Caco-2 (cell line): ENCODE measurements at regions not wholly inside any gene's neighbourhood (a gene's known extent, or its start where the extent isn't known, plus 50 kb on each side); places are given as distances from the start of the nearest gene placed in this dataset.

Experiments
- BruUV-seq: library from RNA; stranded (reverse); fragments of 400-500 nt; replicated peaks from 2 replicates; lab custom pipeline; 2021; lab: Mats Ljungman, UMichigan
- CTCF ChIA-PET: fragments of 300-600 bp; sonication (Branson Sonifier 250); formaldehyde crosslinking; loops from one replicate; lab custom pipeline; 2022; ENCODE audit warnings: antibody characterized with exemption; lab: Charles Lee
- POLR2A ChIA-PET: fragments of 300-600 bp; sonication (Branson Sonifier 250); formaldehyde crosslinking; loops from one replicate; lab custom pipeline; 2022; ENCODE audit warnings: antibody characterized with exemption; lab: Charles Lee
- DNase-seq, 2 experiments: peaks; one replicate each; pipeline versions ENCODE4 v3.0.0 to v3.0.0-alpha.2; 2020 to 2022
- H3K27me3 ChIP-seq: replicated peaks from 2 replicates; pipeline ENCODE4 v1.6.0; 2011; ENCODE audit warnings: low read length; ENCODE audit not compliant: control insufficient read depth, insufficient read depth
- H3K36me3 ChIP-seq: 2 replicates; pipeline ENCODE4 v1.5.1; 2011; ENCODE audit warnings: low read length; ENCODE audit not compliant: control insufficient read depth, insufficient read depth
- H3K4me1 ChIP-seq: fragments of 250-450 bp; sonication (Bioruptor Pico); 2 replicates; pipeline ENCODE4 v1.5.1; 2020; ENCODE audit warnings: mild to moderate bottlenecking
- H3K4me3 ChIP-seq: 2 replicates; pipeline ENCODE4 v1.5.1; 2011; ENCODE audit warnings: low read depth, mild to moderate bottlenecking, control low read depth, low read length
- H3K9me3 ChIP-seq: fragments of 250-450 bp; sonication (Bioruptor Pico); 2 replicates; pipeline ENCODE4 v1.5.1; 2020; ENCODE audit warnings: mild to moderate bottlenecking, moderate library complexity
- H3K27ac Mint-ChIP-seq: one replicate; pipeline ENCODE4 v1.8.0; 2022; ENCODE audit warnings: mixed read lengths; ENCODE audit not compliant: unreplicated experiment
- H3K27me3 Mint-ChIP-seq: one replicate; pipeline ENCODE4 v1.8.0; 2022; ENCODE audit warnings: mixed read lengths; ENCODE audit not compliant: insufficient read depth, unreplicated experiment
- H3K36me3 Mint-ChIP-seq: one replicate; pipeline ENCODE4 v1.8.0; 2022; ENCODE audit warnings: mild to moderate bottlenecking, mixed read lengths; ENCODE audit not compliant: insufficient read depth, unreplicated experiment
- H3K4me1 Mint-ChIP-seq: one replicate; pipeline ENCODE4 v1.8.0; 2022; ENCODE audit warnings: low read depth, mixed read lengths; ENCODE audit not compliant: unreplicated experiment
- H3K4me3 Mint-ChIP-seq: one replicate; pipeline ENCODE4 v1.8.0; 2022; ENCODE audit warnings: mild to moderate bottlenecking, moderate library complexity, mixed read lengths; ENCODE audit not compliant: unreplicated experiment
- H3K9me3 Mint-ChIP-seq: one replicate; pipeline ENCODE4 v1.8.0; 2022; ENCODE audit warnings: mixed read lengths; ENCODE audit not compliant: unreplicated experiment
- intact Hi-C: fragments of 100-400 bp; cut with micrococcal nuclease; formaldehyde crosslinking; loops from one replicate; pipeline ENCODE4 v1.10.0; 2022; ENCODE audit not compliant: unreplicated experiment
- TF ChIP-seq, protein P1 (sequence below), 2 experiments: fragments of 200-600 bp in 1 of 2; IDR thresholded peaks; 1 replicate in 1 of 2; 2 replicates in 1 of 2; pipeline versions ENCODE4 v1.5.1 to v1.8.0; 2011 to 2022; ENCODE audit warnings: antibody characterized with exemption in 1 of 2, control low read depth in 1 of 2, inconsistent platforms in 1 of 2, low read depth in 1 of 2, low read length in 1 of 2, mild to moderate bottlenecking in 1 of 2, moderate library complexity in 1 of 2; ENCODE audit not compliant: insufficient read depth in 1 of 2, severe bottlenecking in 1 of 2, unreplicated experiment in 1 of 2

DNA sequence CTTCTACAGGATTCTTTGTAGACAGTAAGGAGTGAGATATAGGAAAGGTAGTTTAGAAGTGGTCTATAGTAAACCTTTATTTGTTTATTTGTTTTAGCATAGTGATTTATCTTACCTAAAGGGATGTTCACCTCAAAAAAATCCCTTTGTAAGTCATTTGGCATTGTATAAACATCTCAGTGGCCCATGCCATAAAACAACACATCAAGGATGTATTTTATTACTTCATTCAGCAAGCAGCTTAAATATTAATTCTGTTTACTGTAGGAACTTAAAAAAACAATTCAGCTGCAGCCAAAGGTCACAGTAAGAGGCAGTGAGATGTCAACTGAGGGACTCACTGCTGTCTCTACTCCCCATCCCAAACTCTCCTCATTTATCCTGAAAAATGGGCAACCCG lies 452.7 kb downstream of the HINT1 start:
- no peaks in the 10 kb centered on the region for H3K9me3 Mint-ChIP-seq
- peaks cover 16% of the 10 kb centered on the region for H3K4me1 ChIP-seq
- H3K36me3 ChIP-seq: no peaks in the 10 kb centered on the region
- H3K27me3 ChIP-seq: no peaks in the 10 kb centered on the region
- H3K27me3 Mint-ChIP-seq: no peaks in the 10 kb centered on the region
- ChIA-PET POLR2A (no interaction called here), CTCF (no interaction called here)
- intact Hi-C loops: loop anchor here (10.0 kb wide), 2 partner anchors 808 to 938 kb away; partner anchors contain the start of gene CHSY3
- H3K4me1 Mint-ChIP-seq: peaks cover 15% of the 10 kb centered on the region
- H3K36me3 Mint-ChIP-seq: no peaks in the 10 kb centered on the region
- no peaks in the 10 kb centered on the region for H3K9me3 ChIP-seq
- no peak overlapping the region for H3K4me3 ChIP-seq
- BruUV-seq: no TSS peak
- no peak overlapping the region for H3K4me3 Mint-ChIP-seq
- no peak overlapping the region for H3K27ac Mint-ChIP-seq
- no peak for DNase-seq
- TF ChIP-seq, protein P1, sequence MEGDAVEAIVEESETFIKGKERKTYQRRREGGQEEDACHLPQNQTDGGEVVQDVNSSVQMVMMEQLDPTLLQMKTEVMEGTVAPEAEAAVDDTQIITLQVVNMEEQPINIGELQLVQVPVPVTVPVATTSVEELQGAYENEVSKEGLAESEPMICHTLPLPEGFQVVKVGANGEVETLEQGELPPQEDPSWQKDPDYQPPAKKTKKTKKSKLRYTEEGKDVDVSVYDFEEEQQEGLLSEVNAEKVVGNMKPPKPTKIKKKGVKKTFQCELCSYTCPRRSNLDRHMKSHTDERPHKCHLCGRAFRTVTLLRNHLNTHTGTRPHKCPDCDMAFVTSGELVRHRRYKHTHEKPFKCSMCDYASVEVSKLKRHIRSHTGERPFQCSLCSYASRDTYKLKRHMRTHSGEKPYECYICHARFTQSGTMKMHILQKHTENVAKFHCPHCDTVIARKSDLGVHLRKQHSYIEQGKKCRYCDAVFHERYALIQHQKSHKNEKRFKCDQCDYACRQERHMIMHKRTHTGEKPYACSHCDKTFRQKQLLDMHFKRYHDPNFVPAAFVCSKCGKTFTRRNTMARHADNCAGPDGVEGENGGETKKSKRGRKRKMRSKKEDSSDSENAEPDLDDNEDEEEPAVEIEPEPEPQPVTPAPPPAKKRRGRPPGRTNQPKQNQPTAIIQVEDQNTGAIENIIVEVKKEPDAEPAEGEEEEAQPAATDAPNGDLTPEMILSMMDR (IDR thresholded peaks at IDR 0.05; ENCODE audit: insufficient read depth in 1 of 2, low read depth in 1 of 2, low read length in 1 of 2, severe bottlenecking in 1 of 2, unreplicated experiment in 1 of 2): no peak

DNA sequence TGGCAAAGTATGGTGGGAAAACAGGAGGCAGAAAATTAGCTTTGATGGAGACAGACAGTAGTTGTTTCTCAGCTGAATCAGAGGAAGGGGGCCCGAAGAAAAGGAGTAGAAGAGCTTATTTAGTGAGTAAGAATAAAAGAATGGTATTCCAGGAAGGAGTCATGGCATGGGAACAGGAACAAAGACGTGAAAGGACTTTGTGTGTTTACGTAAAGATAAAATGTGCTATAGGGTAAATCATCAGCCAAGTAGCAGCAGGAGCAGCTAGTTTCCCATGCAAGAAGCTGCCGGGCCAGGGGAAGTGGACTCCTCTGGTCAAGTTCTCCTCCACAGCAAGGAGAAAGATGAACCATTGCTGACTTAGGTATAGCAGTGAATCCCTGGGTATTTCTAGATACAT lies 454.5 kb downstream of the HINT1 start:
- Mint-ChIP-seq H3K36me3 (no peaks in the 10 kb centered on the region), H3K4me1 (peaks cover 15% of the 10 kb centered on the region), H3K4me3 (peak overlapping the region; percentile 41), H3K9me3 (peaks cover under 1% of the 10 kb centered on the region), H3K27me3 (no peaks in the 10 kb centered on the region), H3K27ac (peak overlapping the region; percentile 20)
- H3K4me3 ChIP-seq: no peak overlapping the region
- ChIA-PET CTCF (no interaction called here), POLR2A (no interaction called here)
- H3K4me1 ChIP-seq: peaks cover 16% of the 10 kb centered on the region
- intact Hi-C loops: loop anchor here (1.0 to 10.0 kb wide), 3 partner anchors 10 to 936 kb away; partner anchors contain the start of gene CHSY3
- H3K36me3 ChIP-seq: no peaks in the 10 kb centered on the region
- peak; percentile 44 to 62 for DNase-seq
- no TSS peak for BruUV-seq
- TF ChIP-seq, protein P1 (IDR thresholded peaks at IDR 0.05; ENCODE audit: insufficient read depth in 1 of 2, low read depth in 1 of 2, low read length in 1 of 2, severe bottlenecking in 1 of 2, unreplicated experiment in 1 of 2): no peak
- no peaks in the 10 kb centered on the region for H3K27me3 ChIP-seq
- no peaks in the 10 kb centered on the region for H3K9me3 ChIP-seq

DNA sequence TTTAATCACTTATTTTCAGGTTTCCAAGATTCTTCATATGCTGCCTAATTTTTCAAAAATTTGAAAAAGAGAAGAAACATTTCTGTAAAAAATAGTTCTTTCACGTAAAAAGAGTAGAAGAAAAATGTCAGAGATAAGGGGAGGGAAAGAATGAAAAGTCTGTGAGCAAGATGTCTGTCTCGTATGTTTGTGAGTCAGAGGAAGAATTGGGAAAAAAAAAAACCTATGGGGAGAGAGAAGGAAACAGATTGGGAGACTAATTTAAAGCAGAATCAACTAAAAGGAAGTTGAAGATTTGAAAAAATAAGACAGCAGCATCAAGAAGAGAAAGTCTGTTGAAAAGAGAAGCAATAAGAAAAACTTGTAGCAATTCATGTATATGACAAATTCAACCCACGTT lies 456.3 kb downstream of the HINT1 start:
- CTCF ChIA-PET: no interaction called here

More for the DNA sequence above, 456.3 kb downstream of the HINT1 start:
- no TSS peak for BruUV-seq
- TF ChIP-seq, protein P1 (IDR thresholded peaks at IDR 0.05; ENCODE audit: insufficient read depth in 1 of 2, low read depth in 1 of 2, low read length in 1 of 2, severe bottlenecking in 1 of 2, unreplicated experiment in 1 of 2): no peak
- H3K4me1 ChIP-seq: peaks cover 16% of the 10 kb centered on the region
- Mint-ChIP-seq H3K27me3 (no peaks in the 10 kb centered on the region), H3K4me3 (no peak overlapping the region), H3K9me3 (peaks cover 7% of the 10 kb centered on the region), H3K4me1 (peaks cover 15% of the 10 kb centered on the region), H3K27ac (peak overlapping the region; percentile 12), H3K36me3 (no peaks in the 10 kb centered on the region)
- intact Hi-C loops: no loop called here
- no peak overlapping the region for H3K4me3 ChIP-seq
- POLR2A ChIA-PET: no interaction called here
- H3K36me3 ChIP-seq: no peaks in the 10 kb centered on the region
- no peaks in the 10 kb centered on the region for H3K9me3 ChIP-seq
- H3K27me3 ChIP-seq: no peaks in the 10 kb centered on the region
- DNase-seq: no peak
